Liver (tissue), 8 donors: ENCODE measurements at regions not wholly inside any gene's neighbourhood (a gene's known extent, or its start where the extent isn't known, plus 50 kb on each side); places are given as distances from the start of the nearest gene placed in this dataset.

Experiments
- DNase-seq: peaks from one replicate; pipeline ENCODE4 v3.0.0-alpha.2; 2017; ENCODE audit warnings: low spot score
- H3K27ac ChIP-seq, 2 donors: one replicate each; pipeline ENCODE4 v1.7.0; 2013; ENCODE audit warnings: inconsistent platforms in 2 of 2, low read length in 2 of 2, control low read depth in 1 of 2, low read depth in 1 of 2, mild to moderate bottlenecking in 1 of 2
- H3K27me3 ChIP-seq, 4 donors: one replicate each; pipeline versions ENCODE4 v1.6.1 to v1.7.0; 2013; ENCODE audit warnings: low read length in 3 of 4, inconsistent platforms in 1 of 4, mild to moderate bottlenecking in 1 of 4, moderate library complexity in 1 of 4; ENCODE audit not compliant: control insufficient read depth in 4 of 4, insufficient read depth in 4 of 4
- H3K36me3 ChIP-seq, 4 donors: one replicate each; pipeline versions ENCODE4 v1.6.1 to v1.7.0; 2013; ENCODE audit warnings: low read length in 3 of 4, mild to moderate bottlenecking in 3 of 4, low read depth in 1 of 4, moderate library complexity in 1 of 4; ENCODE audit not compliant: control insufficient read depth in 4 of 4, insufficient read depth in 3 of 4
- H3K4me1 ChIP-seq, 4 donors: one replicate each; pipeline versions ENCODE4 v1.6.1 to v1.7.0; 2013; ENCODE audit warnings: low read length in 3 of 4, mild to moderate bottlenecking in 3 of 4, moderate library complexity in 1 of 4; ENCODE audit not compliant: control insufficient read depth in 4 of 4, insufficient read depth in 4 of 4
- H3K4me3 ChIP-seq, 3 donors: one replicate each; pipeline versions ENCODE4 v1.6.1 to v1.7.0; 2013; ENCODE audit warnings: low read length in 3 of 3, control low read depth in 1 of 3, low read depth in 1 of 3, mild to moderate bottlenecking in 1 of 3
- H3K9ac ChIP-seq, 2 donors: one replicate each; pipeline ENCODE4 v1.7.0; 2013; ENCODE audit warnings: low read length in 2 of 2, mild to moderate bottlenecking in 2 of 2, moderate library complexity in 2 of 2, control low read depth in 1 of 2, low read depth in 1 of 2
- H3K9me3 ChIP-seq, 4 donors: one replicate each; pipeline versions ENCODE4 v1.6.1 to v1.7.0; 2013; ENCODE audit warnings: low read length in 3 of 4; ENCODE audit not compliant: control insufficient read depth in 4 of 4
- CTCF ChIP-seq: fragments of 150-350 bp; IDR thresholded peaks from 2 replicates; pipeline ENCODE4 v1.5.1; 2017; ENCODE audit warnings: improper control_type of control experiment, low read depth, low read length; ENCODE audit not compliant: missing input control
- EGR1 ChIP-seq, 2 donors: IDR thresholded peaks; 2 replicates each; pipeline ENCODE4 v1.6.1; 2016 to 2018; ENCODE audit warnings: antibody characterized with exemption in 2 of 2, low read depth in 2 of 2
- FOXA1 ChIP-seq: IDR thresholded peaks from 2 replicates; pipeline ENCODE4 v1.6.1; 2016; ENCODE audit warnings: antibody characterized with exemption
- FOXA2 ChIP-seq: IDR thresholded peaks from 2 replicates; pipeline ENCODE4 v1.6.1; 2016; ENCODE audit warnings: antibody characterized with exemption
- GABPA ChIP-seq, 2 donors: IDR thresholded peaks in 1 of 2; conservative IDR thresholded peaks in 1 of 2; 2 replicates each; pipeline ENCODE4 v1.6.1; 2016; ENCODE audit warnings: antibody characterized with exemption in 2 of 2, mild to moderate bottlenecking in 1 of 2, moderate library complexity in 1 of 2
- HNF4A ChIP-seq, 2 donors: conservative IDR thresholded peaks; 2 replicates each; pipeline ENCODE4 v1.6.1; 2016; ENCODE audit warnings: antibody characterized with exemption in 2 of 2, mild to moderate bottlenecking in 2 of 2
- HNF4G ChIP-seq: IDR thresholded peaks from 2 replicates; pipeline ENCODE4 v1.6.1; 2016; ENCODE audit warnings: antibody characterized with exemption
- JUND ChIP-seq, 2 donors: IDR thresholded peaks; 2 replicates each; pipeline ENCODE4 v1.6.1; 2016; ENCODE audit warnings: antibody characterized with exemption in 2 of 2
- RAD21 ChIP-seq, 2 donors: IDR thresholded peaks; 2 replicates each; pipeline ENCODE4 v1.6.1; 2016; ENCODE audit warnings: antibody characterized with exemption in 2 of 2, mild to moderate bottlenecking in 2 of 2
- REST ChIP-seq: IDR thresholded peaks from 2 replicates; pipeline ENCODE4 v1.6.1; 2016; ENCODE audit warnings: antibody characterized with exemption, mild to moderate bottlenecking
- RXRA ChIP-seq, 2 donors: IDR thresholded peaks; 2 replicates each; pipeline ENCODE4 v1.6.1; 2017 to 2018; ENCODE audit warnings: antibody characterized with exemption in 2 of 2, mild to moderate bottlenecking in 1 of 2
- SP1 ChIP-seq: IDR thresholded peaks from 2 replicates; pipeline ENCODE4 v1.6.1; 2018; ENCODE audit warnings: antibody characterized with exemption, mild to moderate bottlenecking
- TAF1 ChIP-seq: conservative IDR thresholded peaks from 2 replicates; pipeline ENCODE4 v1.6.1; 2016; ENCODE audit warnings: antibody characterized with exemption, mild to moderate bottlenecking
- YY1 ChIP-seq: IDR thresholded peaks from 2 replicates; pipeline ENCODE4 v1.6.1; 2016; ENCODE audit warnings: antibody characterized with exemption, mild to moderate bottlenecking
- WGBS: extraction: QIAGEN DNeasy Blood & Tissue Kit; methylation state at CpG from one replicate; pipeline ENCODE4 v1.1.7; 2013; 5-methylcytosine and 5-hydroxymethylcytosine counted together
- TF ChIP-seq, protein P1 (sequence below): IDR thresholded peaks from 2 replicates; pipeline ENCODE4 v1.6.1; 2016; ENCODE audit warnings: antibody characterized with exemption
- TF ChIP-seq, protein P2 (sequence below): IDR thresholded peaks from 2 replicates; pipeline ENCODE4 v1.6.1; 2016; ENCODE audit warnings: antibody characterized with exemption
- donor health status: healthy.
- donor health status: healthy.
- donor health status: healthy.
- donor health status: healthy.
- donor health status: healthy.

- Histone ChIP-seq H3K27me3 (no peaks in the 10 kb centered on the region), H3K9me3 (no peaks in the 10 kb centered on the region), H3K4me3 (no peak overlapping the region), H3K9ac (no peak overlapping the region), H3K27ac (no peak overlapping the region), H3K36me3 (no peaks in the 10 kb centered on the region), H3K4me1 (no peaks in the 10 kb centered on the region)
- TF ChIP-seq FOXA1, result no peak
- TF ChIP-seq GABPA (IDR thresholded peaks at IDR 0.05 in 1 of 2, conservative IDR thresholded peaks at IDR 0.05 in 1 of 2), result no peak
- TF ChIP-seq RXRA (IDR thresholded peaks at IDR 0.05), result no peak
- no peak for TF ChIP-seq EGR1 (IDR thresholded peaks at IDR 0.05; ENCODE audit: low read depth in 2 of 2)
- TF ChIP-seq CTCF, result no peak
- no peak for TF ChIP-seq RAD21 (IDR thresholded peaks at IDR 0.05)
- no peak for TF ChIP-seq SP1
- no peak for TF ChIP-seq FOXA2
- no peak for TF ChIP-seq YY1
- TF ChIP-seq, protein P1, sequence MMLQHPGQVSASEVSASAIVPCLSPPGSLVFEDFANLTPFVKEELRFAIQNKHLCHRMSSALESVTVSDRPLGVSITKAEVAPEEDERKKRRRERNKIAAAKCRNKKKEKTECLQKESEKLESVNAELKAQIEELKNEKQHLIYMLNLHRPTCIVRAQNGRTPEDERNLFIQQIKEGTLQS, result no peak
- TF ChIP-seq TAF1, result no peak
- TF ChIP-seq HNF4A (conservative IDR thresholded peaks at IDR 0.05), result no peak
- TF ChIP-seq HNF4G, result no peak
- TF ChIP-seq JUND (IDR thresholded peaks at IDR 0.05), result no peak
- DNase-seq, result no peak
- whole genome bisulfite sequencing, result 85% methylated on average over 4 of the region's 4 CpGs
Observed at GRCh38 chr7:20911081-20911480, 124.4 kb upstream of the SP8 start.

DNA sequence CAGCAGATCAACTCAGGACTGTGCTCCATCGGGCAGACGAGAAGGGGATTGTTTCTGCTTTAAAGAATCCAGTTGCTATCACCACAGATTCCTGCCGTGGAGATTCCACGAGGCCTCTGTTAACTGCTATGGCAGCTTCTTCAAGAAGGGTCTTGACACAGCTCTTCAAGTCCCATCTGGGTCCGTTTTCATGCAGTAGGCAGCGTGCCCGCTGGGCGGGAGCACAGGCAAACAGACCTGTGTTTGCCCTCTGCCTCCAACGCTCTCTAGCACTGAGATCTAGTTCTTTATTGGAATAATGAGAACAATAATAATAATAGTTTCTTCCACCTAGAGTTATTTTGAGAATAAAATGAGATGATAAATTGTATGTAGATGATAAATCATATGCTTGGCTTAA, 127.2 kb upstream of the SP8 start:
- Histone ChIP-seq H3K27me3 (no peaks in the 10 kb centered on the region), H3K4me3 (no peak overlapping the region), H3K9me3 (no peaks in the 10 kb centered on the region), H3K27ac (no peak overlapping the region), H3K4me1 (no peaks in the 10 kb centered on the region), H3K9ac (no peak overlapping the region), H3K36me3 (no peaks in the 10 kb centered on the region)
- WGBS, result 80% methylated on average over 9 of the region's 9 CpGs
- TF ChIP-seq, protein P2, sequence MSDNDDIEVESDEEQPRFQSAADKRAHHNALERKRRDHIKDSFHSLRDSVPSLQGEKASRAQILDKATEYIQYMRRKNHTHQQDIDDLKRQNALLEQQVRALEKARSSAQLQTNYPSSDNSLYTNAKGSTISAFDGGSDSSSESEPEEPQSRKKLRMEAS, result no peak
- TF ChIP-seq FOXA1 (no peak), GABPA (IDR thresholded peaks at IDR 0.05 in 1 of 2, conservative IDR thresholded peaks at IDR 0.05 in 1 of 2) (no peak), REST (no peak), FOXA2 (no peak), SP1 (no peak), YY1 (no peak), EGR1 (IDR thresholded peaks at IDR 0.05; ENCODE audit: low read depth in 2 of 2) (no peak), JUND (IDR thresholded peaks at IDR 0.05) (no peak)
- DNase-seq, result no peak
